SK-N-SH (cell line): ENCODE measurements at regions not wholly inside any gene's neighbourhood (a gene's known extent, or its start where the extent isn't known, plus 50 kb on each side); places are given as distances from the start of the nearest gene placed in this dataset.

Experiments used
- CTCF ChIA-PET: fragments of 300-600, 350-600 bp; formaldehyde crosslinking; extraction: SDS; loops from one replicate; lab custom pipeline; 2021; lab: Yijun Ruan, JAX
- POLR2A ChIA-PET: fragments of 350-600 bp; sonication (Branson Sonifier 250); formaldehyde crosslinking; extraction: SDS; loops from one replicate; lab custom pipeline; 2020; ENCODE audit warnings: antibody characterized with exemption, inconsistent platforms; lab: Yijun Ruan, JAX
- DNase-seq: peaks from one replicate; pipeline ENCODE4 v3.0.0; 2012
- H2AFZ ChIP-seq: fragments of 200-600 bp; sonication (generic); 2 replicates; pipeline ENCODE4 v1.8.1; 2016; ENCODE audit warnings: antibody characterized with exemption, mild to moderate bottlenecking, low read depth
- H3F3A ChIP-seq: fragments of 200-600 bp; sonication (generic); replicated peaks from 2 replicates; pipeline ENCODE3; 2016; ENCODE audit warnings: antibody characterized with exemption, mild to moderate bottlenecking; ENCODE audit not compliant: insufficient read depth
- H3K27ac ChIP-seq, 2 experiments: fragments of 200-500 bp in 1 of 2; fragments of 200-600 bp in 1 of 2; sonication (Bioruptor generic) in 1 of 2; sonication (generic), shearing (Covaris generic) in 1 of 2; 2 replicates each; pipeline versions ENCODE4 v1.5.1 to v1.6.1; 2014 to 2016; ENCODE audit warnings: low read depth in 2 of 2, inconsistent platforms in 1 of 2, low read length in 1 of 2, mild to moderate bottlenecking in 1 of 2, mixed read lengths in 1 of 2
- H3K27me3 ChIP-seq: fragments of 200-600 bp; sonication (generic), shearing (Covaris generic); 2 replicates; pipeline ENCODE4 v1.6.1; 2016; ENCODE audit warnings: mixed run types; ENCODE audit not compliant: insufficient read depth
- H3K36me3 ChIP-seq, 2 experiments: fragments of 200-500 bp in 1 of 2; fragments of 200-600 bp in 1 of 2; sonication (Bioruptor generic) in 1 of 2; sonication (generic) in 1 of 2; replicated peaks in 1 of 2; 2 replicates each; pipeline versions ENCODE3 to v1.5.1; 2014 to 2016; ENCODE audit warnings: low read length in 1 of 2, mild to moderate bottlenecking in 1 of 2; ENCODE audit not compliant: insufficient read depth in 2 of 2, control insufficient read depth in 1 of 2
- H3K4me1 ChIP-seq, 2 experiments: fragments of 200-500 bp in 1 of 2; fragments of 200-600 bp in 1 of 2; sonication (Bioruptor generic) in 1 of 2; sonication (generic), shearing (Covaris generic) in 1 of 2; 2 replicates each; pipeline versions ENCODE4 v1.5.1 to v1.6.1; 2014 to 2016; ENCODE audit warnings: low read depth in 1 of 2, low read length in 1 of 2, mixed run types in 1 of 2; ENCODE audit not compliant: insufficient read depth in 2 of 2, control insufficient read depth in 1 of 2
- H3K4me2 ChIP-seq: fragments of 200-600 bp; sonication (generic), shearing (Covaris generic); 2 replicates; pipeline ENCODE4 v1.6.1; 2017; ENCODE audit warnings: mixed run types
- H3K4me3 ChIP-seq, 2 experiments: fragments of 200-500 bp in 1 of 2; fragments of 200-600 bp in 1 of 2; sonication (Bioruptor generic) in 1 of 2; sonication (generic), shearing (Covaris generic) in 1 of 2; 2 replicates each; pipeline versions ENCODE4 v1.5.1 to v1.8.1; 2014 to 2016; ENCODE audit warnings: low read depth in 2 of 2, inconsistent platforms in 1 of 2, low read length in 1 of 2, mild to moderate bottlenecking in 1 of 2, mixed read lengths in 1 of 2, moderate library complexity in 1 of 2
- H3K79me2 ChIP-seq: fragments of 200-600 bp; sonication (generic); 2 replicates; pipeline ENCODE4 v1.8.1; 2017; ENCODE audit warnings: mild to moderate bottlenecking; ENCODE audit not compliant: insufficient read depth
- H3K9ac ChIP-seq: fragments of 200-600 bp; sonication (generic); 2 replicates; pipeline ENCODE4 v1.6.1; 2017; ENCODE audit warnings: mixed run types
- H3K9me2 ChIP-seq: fragments of 200-600 bp; sonication (generic); 2 replicates; pipeline ENCODE4 v1.6.1; 2017; ENCODE audit warnings: mixed run types
- H3K9me3 ChIP-seq: fragments of 200-600 bp; sonication (generic); 2 replicates; pipeline ENCODE4 v1.6.1; 2017; ENCODE audit warnings: mixed run types, mild to moderate bottlenecking, moderate library complexity
- H4K20me1 ChIP-seq: fragments of 200-600 bp; sonication (generic); 2 replicates; pipeline ENCODE4 v1.6.1; 2017; ENCODE audit warnings: mild to moderate bottlenecking, mixed run types; ENCODE audit not compliant: insufficient read depth
- EP300 ChIP-seq, 2 experiments: IDR thresholded peaks; 2 replicates each; pipeline versions ENCODE4 v1.4.0 to v1.6.1; 2012; ENCODE audit warnings: borderline replicate concordance in 1 of 2, low read depth in 1 of 2, low read length in 1 of 2
- EZH2phosphoT487 ChIP-seq: fragments of 200-600 bp; sonication (generic); IDR thresholded peaks from 2 replicates; pipeline ENCODE4 v1.6.1; 2017; ENCODE audit warnings: low read depth, mixed run types, mild to moderate bottlenecking, antibody characterized with exemption, moderate library complexity, borderline replicate concordance
- FOSL2 ChIP-seq: IDR thresholded peaks from 2 replicates; pipeline ENCODE4 v1.4.0; 2012; ENCODE audit warnings: low read depth, mild to moderate bottlenecking, moderate library complexity, borderline replicate concordance
- FOXJ3 ChIP-seq: sonication (generic); formaldehyde crosslinking; IDR thresholded peaks from 2 replicates; pipeline ENCODE4 v1.5.1; 2020; ENCODE audit warnings: mild to moderate bottlenecking, missing genetic modification reagents
- FOXM1 ChIP-seq: IDR thresholded peaks from 2 replicates; pipeline ENCODE4 v1.4.0; 2012; ENCODE audit warnings: low read depth, mild to moderate bottlenecking
- GABPA ChIP-seq: IDR thresholded peaks from 2 replicates; pipeline ENCODE4 v1.4.0; 2012; ENCODE audit warnings: low read depth, mild to moderate bottlenecking
- IRF3 ChIP-seq: fragments of 150-350 bp; IDR thresholded peaks from 2 replicates; pipeline ENCODE4 v1.6.1; 2016; ENCODE audit warnings: mild to moderate bottlenecking, low read depth, low read length
- JUND ChIP-seq: IDR thresholded peaks from 2 replicates; pipeline ENCODE4 v1.4.0; 2012
- MEF2A ChIP-seq: IDR thresholded peaks from 2 replicates; pipeline ENCODE4 v1.4.0; 2012; ENCODE audit warnings: low read depth, borderline replicate concordance
- MXI1 ChIP-seq: IDR thresholded peaks from 2 replicates; pipeline ENCODE4 v1.6.1; 2012; ENCODE audit warnings: mild to moderate bottlenecking, low read depth, low read length, improper control_type of control experiment
- NRF1 ChIP-seq: IDR thresholded peaks from 2 replicates; pipeline ENCODE4 v1.6.1; 2012; ENCODE audit warnings: low read depth, mild to moderate bottlenecking, low read length
- RCOR1 ChIP-seq: fragments of 150-350 bp; IDR thresholded peaks from 2 replicates; pipeline ENCODE4 v1.6.1; 2017; ENCODE audit warnings: antibody characterized with exemption, low read length
- REST ChIP-seq: IDR thresholded peaks from 2 replicates; pipeline ENCODE4 v1.6.1; 2012; ENCODE audit warnings: mild to moderate bottlenecking, low read depth, low read length, moderate library complexity
- RFX5 ChIP-seq: IDR thresholded peaks from 2 replicates; pipeline ENCODE4 v1.6.1; 2012; ENCODE audit warnings: mild to moderate bottlenecking, improper control_type of control experiment, low read length
- RXRA ChIP-seq: IDR thresholded peaks from 2 replicates; pipeline ENCODE4 v1.4.0; 2012; ENCODE audit warnings: low read depth, mild to moderate bottlenecking, borderline replicate concordance
- SIN3A ChIP-seq: IDR thresholded peaks from 2 replicates; pipeline ENCODE4 v1.6.1; 2012; ENCODE audit warnings: low read depth, mild to moderate bottlenecking, low read length, moderate library complexity, borderline replicate concordance
- SMC3 ChIP-seq: IDR thresholded peaks from 2 replicates; pipeline ENCODE4 v1.6.1; 2012; ENCODE audit warnings: low read depth, low read length, improper control_type of control experiment
- TEAD4 ChIP-seq: IDR thresholded peaks from 2 replicates; pipeline ENCODE4 v1.4.0; 2012; ENCODE audit warnings: mild to moderate bottlenecking, borderline replicate concordance; ENCODE audit not compliant: insufficient read depth
- ZBTB33 ChIP-seq: IDR thresholded peaks from 2 replicates; pipeline ENCODE4 v1.4.0; 2012; ENCODE audit warnings: low read depth, borderline replicate concordance
- WGBS: methylation state at CpG from one replicate; pipeline ENCODE4 v1.1.6; 2017; ENCODE audit warnings: low lambda C conversion rate; 5-methylcytosine and 5-hydroxymethylcytosine counted together

GRCh38 chr1:166253076-166253779 lies 86.4 kb upstream of the FAM78B start:
- H3K36me3 ChIP-seq = no peaks in the 10 kb centered on the region
- no peak overlapping the region for H3K27ac ChIP-seq
- H3K9me3 ChIP-seq = no peaks in the 10 kb centered on the region
- no peak overlapping the region for H3K9ac ChIP-seq
- H3K4me1 ChIP-seq = no peaks in the 10 kb centered on the region
- no peaks in the 10 kb centered on the region for H3K79me2 ChIP-seq
- no peak overlapping the region for H2AFZ ChIP-seq
- TF ChIP-seq RFX5 (no peak), FOXJ3 (CRISPR knock-in tag) (no peak), RXRA (no peak), MEF2A (no peak), TEAD4 (no peak), RCOR1 (no peak), IRF3 (no peak), FOXM1 (no peak), EZH2phosphoT487 (no peak), ZBTB33 (no peak), FOSL2 (no peak)
- ChIA-PET POLR2A (no interaction called here), CTCF (no interaction called here)
- no peak for DNase-seq
- H4K20me1 ChIP-seq = no peaks in the 10 kb centered on the region
- H3K4me2 ChIP-seq = no peak overlapping the region
- H3K4me3 ChIP-seq = no peak overlapping the region
- H3K9me2 ChIP-seq = no peaks in the 10 kb centered on the region
- no peaks in the 10 kb centered on the region for H3K27me3 ChIP-seq
- no peaks in the 10 kb centered on the region for H3F3A ChIP-seq

GRCh38 chr1:166258017-166258416 lies 91.2 kb upstream of the FAM78B start:
- H3F3A ChIP-seq = no peaks in the 10 kb centered on the region
- no peaks in the 10 kb centered on the region for H3K79me2 ChIP-seq
- no peak overlapping the region for H3K27ac ChIP-seq
- no peaks in the 10 kb centered on the region for H4K20me1 ChIP-seq
- no peak overlapping the region for H3K4me3 ChIP-seq
- no peak for DNase-seq
- no peaks in the 10 kb centered on the region for H3K27me3 ChIP-seq
- no peaks in the 10 kb centered on the region for H3K9me3 ChIP-seq
- no peaks in the 10 kb centered on the region for H3K36me3 ChIP-seq
- TF ChIP-seq SMC3 (no peak), NRF1 (no peak), FOSL2 (no peak), REST (no peak), SIN3A (no peak), JUND (no peak), GABPA (no peak), EP300 (IDR thresholded peaks at IDR 0.05; ENCODE audit: borderline replicate concordance in 1 of 2, low read depth in 1 of 2, low read length in 1 of 2) (no peak), TEAD4 (no peak), FOXJ3 (CRISPR knock-in tag) (no peak), MXI1 (no peak)
- no peak overlapping the region for H3K4me2 ChIP-seq
- H3K4me1 ChIP-seq = no peaks in the 10 kb centered on the region
- ChIA-PET CTCF (interaction anchor here (0.6 kb wide), 1 partner anchor 266 kb away, joined by 4 read pairs; no protein-coding TSS in a partner anchor), POLR2A (no interaction called here)
- H3K9me2 ChIP-seq = peaks cover 4% of the 10 kb centered on the region; the same call in 1 of the 2 replicates
- H3K9ac ChIP-seq = no peak overlapping the region
- 15% methylated on average over 3 of the region's 3 CpGs for WGBS
- H2AFZ ChIP-seq = no peak overlapping the region
